OCI-LY3 (cell line): ENCODE measurements at regions not wholly inside any gene's neighbourhood (a gene's known extent, or its start where the extent isn't known, plus 50 kb on each side); places are given as distances from the start of the nearest gene placed in this dataset.

Experiments used
- CTCF ChIP-seq: fragments of 200-600, 300-600 bp; sonication (generic); IDR thresholded peaks from 2 replicates; pipeline ENCODE4 v1.5.1; 2014; ENCODE audit warnings: antibody characterized with exemption, low read length, low read depth
- EZH2phosphoT487 ChIP-seq: fragments of 200-600 bp; shearing (Covaris generic); IDR thresholded peaks from 2 replicates; pipeline ENCODE4 v1.6.1; 2018; ENCODE audit warnings: antibody characterized with exemption, mixed run types, low read depth

GRCh38 chr14:94979891-94980290 is 177.4 kb downstream of the DICER1 start:
- no peak for TF ChIP-seq CTCF
- TF ChIP-seq EZH2phosphoT487: no peak
